GM18498 (cell line): ENCODE measurements at regions not wholly inside any gene's neighbourhood (a gene's known extent, or its start where the extent isn't known, plus 50 kb on each side); places are given as distances from the start of the nearest gene placed in this dataset.
"Not testable (repeated sequence)": the region's sequence is repeated elsewhere in the genome, so short reads cannot be mapped to it uniquely, and the experiment has no call there.

ENCODE experiments used
- ATAC-seq: cut with Tn5 transposase; IDR thresholded peaks from one replicate; pipeline ENCODE4 v1.9.1; 2021; ENCODE audit warnings: mild to moderate bottlenecking, moderate library complexity; ENCODE audit not compliant: unreplicated experiment

DNA sequence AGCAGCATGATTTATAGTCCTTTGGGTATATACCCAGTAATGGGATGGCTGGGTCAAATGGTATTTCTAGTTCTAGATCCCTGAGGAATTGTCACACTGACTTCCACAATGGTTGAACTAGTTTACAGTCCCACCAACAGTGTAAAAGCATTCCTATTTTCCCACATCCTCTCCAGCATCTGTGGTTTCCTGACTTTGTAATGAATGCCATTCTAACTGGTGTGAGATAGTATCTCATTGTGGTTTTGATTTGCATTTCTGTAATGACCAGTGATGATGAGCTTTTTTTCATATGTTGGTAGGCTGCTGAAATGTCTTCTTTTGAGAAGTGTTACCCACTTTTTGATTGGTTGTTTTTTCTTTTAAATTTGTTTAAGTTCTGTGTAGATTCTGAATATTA is 245.2 kb downstream of the SYT10 start:
- not testable (repeated sequence) for ATAC-seq

DNA sequence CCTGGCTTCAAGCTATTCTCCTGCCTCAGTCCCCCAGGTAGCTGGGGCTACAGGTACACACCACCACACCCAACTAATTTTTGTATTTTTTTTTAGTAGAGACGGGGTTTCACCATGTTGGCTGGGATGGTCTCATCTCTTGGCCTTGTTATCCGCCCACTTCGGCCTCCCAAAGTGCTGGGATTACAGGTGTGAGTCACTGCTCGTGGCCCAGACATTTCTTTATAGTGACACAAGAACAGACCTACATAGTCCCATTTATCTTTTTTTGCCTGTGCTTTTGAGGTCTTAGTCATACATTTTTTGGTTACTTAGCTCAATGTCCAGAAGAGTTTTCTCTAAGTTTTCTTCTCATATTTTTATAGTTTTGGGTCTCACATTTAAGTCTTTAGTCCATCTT is 247.4 kb downstream of the SYT10 start:
- ATAC-seq = no peak

DNA sequence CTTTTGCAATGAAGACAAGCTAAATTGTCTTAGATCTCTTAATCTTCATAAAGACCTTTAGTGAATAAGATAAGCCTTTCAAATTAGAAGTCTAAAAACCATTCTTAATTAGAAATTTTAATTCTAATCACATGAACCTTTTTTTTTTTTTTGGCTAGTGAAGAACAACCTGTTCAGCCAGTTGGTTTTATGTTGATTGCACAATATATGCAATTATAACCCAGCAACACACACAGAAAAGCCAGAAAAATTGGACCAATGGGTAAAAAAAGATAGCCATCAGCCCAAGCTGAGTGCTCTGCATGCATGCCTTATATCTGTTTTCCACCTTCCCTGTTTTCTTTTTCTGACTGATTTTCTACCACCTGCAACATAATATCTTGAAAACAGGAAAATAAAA is 252.2 kb downstream of the SYT10 start:
- no peak for ATAC-seq

DNA sequence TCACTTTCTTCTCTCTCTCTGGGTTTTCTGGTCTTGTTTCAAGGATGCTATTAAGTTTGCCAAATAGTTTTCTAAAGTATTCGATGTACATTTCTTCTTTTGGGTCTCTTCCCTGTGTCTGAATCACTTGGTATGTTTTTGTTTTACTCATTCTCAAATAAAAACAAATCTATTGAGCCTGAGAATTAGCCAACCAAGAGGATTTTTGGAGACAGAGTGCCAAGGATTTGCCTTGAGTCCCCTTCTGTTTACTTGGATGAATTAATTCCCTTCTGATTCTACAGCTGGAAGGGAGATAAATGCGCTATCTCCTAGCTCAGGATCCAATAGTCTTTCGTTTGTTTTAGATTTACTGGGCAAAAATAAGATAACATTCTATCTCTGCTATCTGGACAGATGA is 255.5 kb downstream of the SYT10 start:
- no peak for ATAC-seq

DNA sequence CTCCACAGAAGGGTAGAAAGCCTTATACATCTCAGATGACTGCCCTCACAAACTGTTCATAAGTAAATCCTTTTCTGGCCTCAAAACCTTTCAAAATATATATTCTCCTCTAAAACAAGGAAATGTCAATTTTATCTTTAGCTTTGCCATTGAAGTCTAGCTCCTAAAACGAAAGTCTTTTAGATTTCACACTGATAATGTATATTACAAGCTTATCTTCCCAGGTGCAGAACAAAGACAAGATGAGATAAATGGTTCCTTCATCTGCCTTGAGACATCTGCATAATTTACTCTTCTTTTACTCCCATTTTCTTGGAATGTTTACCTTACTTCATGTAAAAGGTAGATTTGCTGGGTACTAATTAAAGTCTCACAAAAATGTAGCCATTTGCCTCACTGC is 257.1 kb downstream of the SYT10 start:
- ATAC-seq = no peak

DNA sequence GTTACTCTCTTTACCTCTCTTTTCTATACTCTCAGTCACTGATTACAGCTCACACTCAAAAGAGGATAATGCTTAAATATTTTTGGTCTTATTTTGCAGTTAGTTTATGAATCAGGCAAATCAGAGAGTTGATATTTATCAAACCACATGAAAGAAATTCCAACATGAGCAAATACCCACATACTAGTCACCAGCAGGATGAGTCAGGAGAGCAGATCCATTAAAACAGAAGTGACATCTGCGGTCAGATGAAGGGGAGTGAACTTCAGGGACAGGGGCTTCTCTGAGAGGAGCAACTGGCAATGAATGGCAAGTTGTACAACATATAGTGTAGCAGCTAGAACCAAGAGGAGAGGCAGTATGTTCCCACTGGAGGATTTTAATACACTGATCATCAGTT is 258.7 kb downstream of the SYT10 start:
- no peak for ATAC-seq

DNA sequence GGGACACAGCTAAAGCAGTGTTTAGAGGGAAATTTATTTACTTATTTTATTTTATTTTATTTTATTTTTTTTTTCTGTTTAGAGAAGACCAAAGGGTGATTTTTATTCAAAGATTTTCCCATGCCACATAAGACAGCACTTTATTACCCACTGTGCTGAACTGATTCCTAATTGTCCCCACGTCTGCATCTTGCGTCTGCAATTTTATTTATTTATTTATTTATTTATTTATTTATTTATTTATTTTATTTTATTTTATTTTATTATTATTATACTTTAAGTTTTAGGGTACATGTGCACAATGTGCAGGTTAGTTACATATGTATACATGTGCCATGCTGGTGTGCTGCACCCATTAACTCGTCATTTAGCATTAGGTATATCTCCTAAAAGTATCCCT is 269.7 kb upstream of the PKP2 start:
- ATAC-seq = not testable (repeated sequence)

DNA sequence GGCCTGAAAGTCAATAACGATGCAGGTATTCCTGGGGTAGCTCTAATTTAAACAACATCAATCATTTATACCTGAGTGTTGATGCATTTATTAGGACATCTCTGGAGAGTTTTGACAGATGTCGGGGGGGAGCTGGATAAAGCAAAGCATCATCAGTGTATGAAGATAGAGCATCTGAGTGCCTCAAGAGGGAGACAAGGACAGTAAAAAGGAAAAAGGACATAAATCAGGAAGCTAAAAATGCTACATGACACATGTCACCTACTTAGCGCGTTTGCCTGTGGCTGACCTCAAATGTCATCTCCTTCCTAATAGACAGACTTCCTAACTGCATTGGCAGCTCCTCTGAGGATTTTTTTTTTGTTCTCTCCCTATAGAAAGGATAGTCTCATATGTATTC is 259.5 kb upstream of the PKP2 start:
- ATAC-seq = no peak

DNA sequence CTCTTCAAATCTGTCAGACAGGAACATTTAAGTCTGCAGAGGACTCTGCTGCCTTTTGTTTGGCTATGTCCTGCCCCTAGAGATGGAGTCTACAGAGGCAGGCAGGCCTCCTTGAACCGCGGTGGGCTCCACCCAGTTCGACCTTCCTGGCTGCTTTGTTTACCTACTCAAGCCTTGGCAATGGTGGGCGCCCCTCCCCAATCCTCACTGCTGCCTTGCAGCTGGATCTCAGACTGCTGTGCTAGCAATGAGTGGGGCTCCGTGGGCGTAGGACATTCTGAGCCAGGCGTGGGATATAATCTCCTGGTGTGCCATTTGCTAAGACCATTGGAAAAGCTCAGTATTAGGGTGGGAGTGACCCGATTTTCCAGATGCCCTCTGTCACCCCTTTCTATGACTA is 250.7 kb upstream of the PKP2 start:
- not testable (repeated sequence) for ATAC-seq

DNA sequence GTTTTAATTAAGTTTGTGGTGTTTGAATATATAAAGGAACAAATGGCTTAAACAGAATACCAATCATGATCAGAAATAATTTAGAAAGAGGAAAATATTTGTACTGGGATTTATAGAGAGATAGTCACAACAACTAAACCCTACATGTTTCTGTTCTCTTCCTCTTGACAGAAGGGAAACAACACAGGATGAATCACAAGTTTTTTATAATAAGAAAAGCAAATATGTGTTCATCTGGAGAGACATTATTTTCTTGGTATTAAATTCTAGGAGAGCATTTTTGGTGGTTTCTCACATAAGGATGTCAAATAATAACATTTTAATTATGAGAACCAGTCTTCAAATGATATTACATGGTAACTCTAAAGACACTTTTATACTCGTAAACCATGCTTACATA is 232.9 kb upstream of the PKP2 start:
- no peak for ATAC-seq

DNA sequence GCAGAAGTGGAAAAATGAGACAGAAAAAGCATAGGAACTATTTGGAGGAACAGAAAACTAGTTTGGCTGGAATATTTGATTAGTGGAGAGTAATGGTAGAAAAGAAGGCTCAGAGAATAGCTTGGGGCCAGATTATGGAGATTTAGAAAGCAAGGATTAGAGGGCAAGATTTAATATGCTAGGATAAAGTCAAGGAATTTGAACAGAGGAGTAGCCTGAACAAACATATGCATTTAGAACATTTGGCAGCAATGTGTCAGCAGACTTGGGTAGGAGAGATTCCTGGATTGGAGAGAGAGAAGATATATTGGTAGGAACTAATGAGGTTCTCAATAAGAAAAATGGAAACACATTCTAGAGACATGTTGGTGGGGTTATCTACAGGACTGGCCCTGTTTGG is 229.2 kb upstream of the PKP2 start:
- ATAC-seq = no peak

DNA sequence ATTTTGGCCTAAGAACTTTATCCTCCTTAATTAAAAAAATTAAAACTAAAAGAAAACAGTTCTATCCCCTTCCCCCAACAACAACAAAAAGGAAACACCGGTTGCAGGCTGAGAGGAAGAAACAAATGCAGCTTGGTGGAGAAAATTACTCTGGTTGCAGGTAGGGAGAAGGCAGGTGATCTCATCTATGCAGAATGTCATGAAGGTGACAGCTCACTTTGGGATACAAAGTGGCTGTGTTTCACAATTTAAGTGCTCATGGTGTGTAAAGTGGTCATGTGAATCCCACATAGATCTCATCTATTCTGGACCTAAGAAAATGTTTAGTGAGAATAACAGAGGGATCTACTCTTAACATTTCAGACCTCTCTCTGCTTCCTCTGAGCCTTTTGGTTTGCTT is 219.7 kb upstream of the PKP2 start:
- ATAC-seq = no peak

DNA sequence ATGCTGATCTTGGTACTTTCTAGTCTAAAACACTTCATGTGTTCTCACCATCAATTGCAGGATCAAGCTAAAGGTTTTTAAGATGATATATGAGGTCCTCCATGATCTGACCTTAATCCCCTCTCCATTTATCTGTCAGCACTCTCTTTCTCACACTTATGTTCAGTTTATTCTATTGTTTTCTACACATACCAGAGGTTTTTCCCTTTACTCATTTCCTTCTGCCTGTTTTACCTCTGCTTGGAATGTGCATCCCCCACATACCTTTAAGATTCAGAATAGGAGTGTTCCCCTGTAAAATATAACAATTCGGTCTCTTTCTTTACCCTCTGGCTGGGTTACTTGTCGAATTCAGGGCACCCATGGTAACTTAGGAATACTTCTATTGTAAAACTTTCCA is 219.1 kb upstream of the PKP2 start:
- ATAC-seq = no peak

DNA sequence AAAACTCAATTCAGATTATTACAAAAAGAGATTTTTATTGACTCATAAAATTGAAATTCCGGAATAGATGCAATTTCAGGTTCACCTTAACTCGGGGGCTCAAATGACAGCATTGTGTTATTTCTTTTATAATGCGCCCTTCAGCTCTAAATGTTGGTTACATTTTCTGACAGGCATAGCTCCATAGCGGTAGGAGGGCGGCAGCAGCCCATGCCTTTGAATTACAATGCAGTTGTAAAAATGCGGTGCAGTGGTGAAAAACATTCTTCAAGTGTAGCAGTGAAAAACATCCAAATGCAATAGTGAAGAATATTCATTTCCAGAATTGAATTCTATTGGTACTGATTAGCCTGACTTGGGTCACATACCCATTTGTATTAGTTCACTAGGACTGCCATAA is 215.3 kb upstream of the PKP2 start:
- no peak for ATAC-seq

DNA sequence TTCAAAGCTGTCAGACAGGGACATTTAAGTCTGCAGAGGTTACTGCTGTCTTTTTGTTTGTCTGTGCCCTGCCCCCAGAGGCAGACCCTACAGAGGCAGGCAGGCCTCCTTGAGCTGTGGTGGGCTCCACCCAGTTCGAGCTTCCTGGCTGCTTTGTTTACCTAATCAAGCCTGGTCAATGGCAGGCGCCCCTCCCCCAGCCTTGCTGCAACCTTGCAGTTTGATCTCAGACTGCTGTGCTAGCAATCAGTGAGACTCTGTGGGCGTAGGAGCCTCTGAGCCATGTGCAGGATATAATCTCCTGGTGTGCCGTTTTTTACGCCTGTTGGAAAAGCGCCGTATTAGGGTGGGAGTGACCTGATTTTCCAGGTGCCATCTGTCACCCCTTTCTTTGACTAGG is 211.2 kb upstream of the PKP2 start:
- ATAC-seq = not testable (repeated sequence)

DNA sequence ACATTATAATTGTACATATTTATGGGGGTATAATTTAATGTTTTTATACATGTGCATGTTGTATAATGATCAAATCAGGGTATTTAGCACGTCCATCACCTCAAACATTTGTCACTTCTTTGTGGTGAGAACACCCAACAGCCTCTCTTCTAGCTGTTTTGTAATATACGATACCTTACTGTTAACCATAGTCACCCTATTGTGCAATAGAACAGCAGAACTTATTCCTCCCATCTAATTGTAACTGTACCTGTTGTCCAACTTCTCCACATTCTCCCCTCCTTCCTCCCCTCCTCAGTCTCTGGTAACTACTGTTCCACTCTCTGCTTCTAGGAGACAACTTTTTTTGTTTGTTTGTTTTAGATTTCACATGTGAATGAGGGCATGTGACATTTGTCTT is 197.0 kb upstream of the PKP2 start:
- ATAC-seq = no peak

DNA sequence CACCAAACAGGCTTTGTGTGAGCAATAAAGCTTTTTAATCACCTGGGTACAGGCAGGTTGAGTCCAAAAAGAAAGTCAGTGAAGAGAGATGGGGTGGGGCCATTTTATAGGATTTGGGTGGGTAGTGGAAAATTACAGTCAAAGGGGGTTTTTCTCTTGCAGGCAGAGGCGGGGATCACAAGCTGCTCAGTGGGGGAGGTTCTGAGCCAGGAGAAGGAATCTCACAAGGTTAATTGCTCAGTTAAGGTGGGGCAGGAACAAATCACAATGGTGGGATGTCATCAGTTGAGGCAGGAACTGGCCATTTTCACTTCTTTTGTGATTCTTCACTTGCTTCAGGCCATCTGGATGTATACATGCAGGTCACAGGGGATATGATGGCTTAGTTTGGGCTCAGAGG is 191.3 kb upstream of the PKP2 start:
- not testable (repeated sequence) for ATAC-seq

DNA sequence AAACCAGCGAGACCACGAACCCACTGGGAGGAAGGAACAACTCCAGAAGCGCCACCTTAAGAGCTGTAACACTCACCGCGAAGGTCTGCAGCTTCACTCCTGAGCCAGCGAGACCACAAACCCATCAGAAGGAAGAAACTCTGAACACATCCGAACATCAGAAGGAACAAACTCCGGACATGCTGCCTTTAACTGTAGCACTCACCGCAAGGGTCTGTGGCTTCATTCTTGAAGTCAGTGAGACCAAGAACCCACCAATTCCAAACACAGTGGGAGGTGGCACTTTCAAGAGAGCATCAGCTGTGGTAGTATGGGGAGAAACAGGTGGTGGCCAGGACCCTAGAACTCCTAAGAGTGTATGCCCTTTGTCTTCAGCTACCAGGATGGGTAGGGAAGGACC is 179.8 kb upstream of the PKP2 start:
- not testable (repeated sequence) for ATAC-seq

DNA sequence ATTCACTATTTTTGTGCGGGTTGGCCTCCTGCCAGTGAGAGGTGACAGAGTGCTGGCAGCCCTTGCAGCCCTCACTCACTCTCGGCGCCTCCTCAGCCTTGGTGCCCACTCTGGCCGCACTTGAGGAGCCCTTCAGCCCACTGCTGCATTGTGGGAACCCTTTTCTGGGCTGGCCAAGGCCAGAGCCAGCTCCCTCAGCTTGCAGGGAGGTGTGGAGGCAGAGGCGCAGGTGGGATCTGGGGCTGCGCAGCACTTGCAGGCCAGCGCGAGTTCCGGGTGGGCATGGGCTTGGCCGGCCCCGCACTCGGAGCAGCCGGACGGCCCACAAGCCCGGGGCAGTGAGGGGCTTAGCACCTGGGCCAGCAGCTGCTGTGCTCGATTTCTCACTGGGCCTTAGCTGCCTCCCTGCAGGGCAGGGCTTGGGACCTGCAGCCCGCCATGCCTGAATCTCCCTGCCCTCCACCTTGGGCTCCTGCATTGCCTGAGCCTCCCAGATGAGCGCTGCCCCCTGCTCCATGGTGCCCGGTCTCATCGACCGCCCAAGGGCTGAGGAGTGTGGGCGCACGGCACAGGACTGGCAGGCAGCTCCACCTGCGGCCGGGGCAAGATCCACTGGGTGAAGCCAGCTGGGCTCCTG is 178.7 kb upstream of the PKP2 start:
- not testable (repeated sequence) for ATAC-seq

DNA sequence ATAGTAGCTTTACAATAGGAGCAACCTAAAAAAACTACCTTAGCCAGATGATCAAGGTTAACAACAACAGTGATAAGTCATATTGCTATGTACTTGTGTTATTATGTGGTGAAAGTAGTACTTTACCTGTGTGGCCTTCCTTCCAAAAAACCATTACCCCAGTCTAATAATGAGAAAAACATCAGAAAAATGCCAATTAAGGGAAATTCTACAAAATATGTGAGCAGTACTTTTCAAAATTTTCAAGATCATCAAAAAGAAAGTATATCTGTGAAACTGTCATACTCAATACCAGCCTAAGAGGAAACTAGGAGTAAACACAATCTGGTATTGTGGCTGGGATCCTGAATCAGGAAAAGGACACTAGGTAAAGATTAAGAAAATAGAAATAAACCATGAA is 165.3 kb upstream of the PKP2 start:
- ATAC-seq = no peak

DNA sequence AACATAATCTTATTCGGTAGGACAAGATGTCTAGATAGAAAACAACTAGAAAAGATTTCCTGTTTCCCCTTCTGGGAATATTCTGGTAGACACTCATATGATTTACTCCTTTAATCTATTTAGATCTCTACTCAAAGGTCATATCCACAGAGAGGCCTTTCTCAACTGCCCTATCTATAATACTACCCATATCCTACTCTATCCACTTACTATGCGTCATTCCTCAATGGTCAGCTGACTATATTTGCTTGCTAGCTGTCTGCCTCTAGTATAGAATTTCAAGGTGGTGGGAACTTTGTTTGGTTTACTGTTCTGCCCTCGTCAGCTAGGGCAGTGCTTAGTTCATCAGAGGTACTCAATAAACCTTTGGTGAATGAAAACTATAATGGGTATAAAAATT is 157.8 kb upstream of the PKP2 start:
- ATAC-seq = no peak

DNA sequence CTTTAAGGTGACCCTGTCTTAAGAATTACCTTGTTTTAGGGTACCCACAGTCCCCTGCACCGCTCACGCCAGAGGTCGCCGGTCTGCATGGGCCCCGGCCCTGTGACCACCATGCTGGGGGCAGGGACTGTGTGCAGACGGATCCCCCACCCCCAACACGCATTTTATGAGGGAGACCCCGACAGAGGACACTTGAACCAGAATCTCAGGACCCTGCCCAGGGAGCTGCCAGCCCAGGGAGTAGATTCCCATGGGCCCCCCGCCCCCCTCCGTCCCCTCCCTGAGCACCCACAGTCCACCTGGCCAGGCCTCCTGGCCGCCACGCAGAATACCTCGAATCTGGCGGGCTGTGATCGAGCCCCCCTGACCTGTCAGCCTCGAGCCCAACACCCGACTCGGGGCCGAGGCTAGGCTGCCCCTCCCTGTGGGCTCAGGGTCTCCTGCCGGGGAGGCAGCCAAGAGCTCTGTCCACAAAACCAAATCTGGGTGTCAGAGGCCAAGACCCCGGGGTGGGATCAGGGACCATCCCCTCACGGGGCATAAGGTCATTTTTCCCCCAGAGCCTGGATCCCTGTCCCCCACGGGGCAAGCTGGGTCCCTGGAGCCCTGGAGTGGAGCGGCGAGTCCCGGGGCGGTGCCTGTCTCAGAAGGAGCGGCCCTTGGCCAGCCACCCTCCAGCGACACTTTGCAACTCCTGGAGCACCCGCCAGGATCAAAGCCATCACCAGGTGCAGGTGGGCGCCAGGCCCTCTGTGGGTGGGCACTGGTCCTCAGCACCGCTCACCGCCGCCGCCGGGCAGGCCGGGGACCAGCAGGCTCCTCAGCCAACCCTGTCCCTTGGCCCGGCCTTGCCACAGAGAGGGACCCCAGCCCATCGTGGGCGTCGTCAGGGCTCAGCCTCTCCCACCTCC is 155.8 kb upstream of the PKP2 start:
- no peak for ATAC-seq

DNA sequence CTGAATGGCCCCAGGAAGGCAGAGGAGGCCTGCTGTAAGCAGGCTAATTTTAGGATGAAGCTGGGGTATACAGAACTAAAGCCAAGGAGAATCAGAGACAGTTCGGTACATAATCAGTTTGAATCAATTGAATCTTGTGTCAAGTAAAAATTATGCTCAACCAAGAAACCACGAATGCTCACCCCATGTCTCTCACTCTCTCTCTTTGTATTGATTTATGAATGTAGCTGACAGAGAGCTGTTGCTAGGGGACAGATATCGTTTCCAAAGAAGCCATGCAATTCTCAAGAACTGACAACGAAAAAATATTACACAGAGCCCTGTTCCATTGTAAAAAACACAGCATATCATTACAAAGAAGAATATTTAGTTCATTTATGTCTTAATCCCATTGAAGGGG is 151.1 kb upstream of the PKP2 start:
- no peak for ATAC-seq
